Cardiac fibroblast (primary cell): ENCODE measurements at regions not wholly inside any gene's neighbourhood (a gene's known extent, or its start where the extent isn't known, plus 50 kb on each side); places are given as distances from the start of the nearest gene placed in this dataset.

Experiments used
- DNase-seq, 2 donors: peaks; one replicate each; pipeline versions ENCODE4 v3.0.0 to v3.0.0-alpha.2; 2010; ENCODE audit warnings: low read depth in 2 of 2
- H3K4me3 ChIP-seq, 2 donors: replicated peaks in 1 of 2; 1 replicate in 1 of 2; 2 replicates in 1 of 2; pipeline ENCODE4 v1.5.1; 2011; ENCODE audit warnings: low read depth in 2 of 2, low read length in 2 of 2, mild to moderate bottlenecking in 2 of 2, moderate library complexity in 1 of 2
- CTCF ChIP-seq: IDR thresholded peaks from one replicate; pipeline ENCODE4 v1.5.1; 2011; ENCODE audit warnings: low read depth, mild to moderate bottlenecking, low read length, inconsistent platforms

- TF ChIP-seq CTCF: no peak
- DNase-seq: no peak
- H3K4me3 ChIP-seq: no peak overlapping the region
Measured at GRCh38 chr2:59080451-59081181, 839.5 kb upstream of the FANCL start.

- no peak for TF ChIP-seq CTCF
- no peak for DNase-seq
Measured at GRCh38 chr2:59077981-59078531, 836.9 kb upstream of the FANCL start.

GRCh38 chr2:59077026-59077725, 836.1 kb upstream of the FANCL start:
- TF ChIP-seq CTCF: no peak
- no peak overlapping the region for H3K4me3 ChIP-seq
- no peak for DNase-seq

More at GRCh38 chr2:59077981-59078531, 836.9 kb upstream of the FANCL start:
- H3K4me3 ChIP-seq: no peak overlapping the region

- DNase-seq: no peak
- no peak for TF ChIP-seq CTCF
- no peak overlapping the region for H3K4me3 ChIP-seq
Measured at GRCh38 chr2:59076079-59076619, 835.0 kb upstream of the FANCL start.

- no peak for DNase-seq
- TF ChIP-seq CTCF: no peak
- H3K4me3 ChIP-seq: no peak overlapping the region
Measured at GRCh38 chr2:59074071-59074470, 832.9 kb upstream of the FANCL start.

GRCh38 chr2:59073286-59073685, 832.2 kb upstream of the FANCL start:
- no peak overlapping the region for H3K4me3 ChIP-seq
- TF ChIP-seq CTCF: no peak
- no peak for DNase-seq
